H9 (cell line): ENCODE measurements at regions not wholly inside any gene's neighbourhood (a gene's known extent, or its start where the extent isn't known, plus 50 kb on each side); places are given as distances from the start of the nearest gene placed in this dataset.

Experiments used
- DNase-seq: peaks from one replicate; pipeline ENCODE4 v3.0.0-alpha.2; 2017
- H2AFZ ChIP-seq: one replicate; pipeline ENCODE4 v1.6.1; 2013; ENCODE audit warnings: mild to moderate bottlenecking, low read length, control low read depth, moderate library complexity
- H2AK5ac ChIP-seq: 2 replicates; pipeline ENCODE4 v1.6.1; 2013; ENCODE audit warnings: low read length, control low read depth, mixed read lengths; ENCODE audit not compliant: insufficient read length
- H2BK120ac ChIP-seq: one replicate; pipeline ENCODE4 v1.6.1; 2013; ENCODE audit warnings: low read depth, mild to moderate bottlenecking, low read length, control low read depth, inconsistent platforms; ENCODE audit not compliant: poor library complexity, severe bottlenecking
- H2BK12ac ChIP-seq: 2 replicates; pipeline ENCODE4 v1.6.1; 2013; ENCODE audit warnings: low read length, control low read depth, mixed read lengths, low read depth; ENCODE audit not compliant: insufficient read length
- H2BK15ac ChIP-seq: 2 replicates; pipeline ENCODE4 v1.6.1; 2013; ENCODE audit warnings: low read depth, low read length, control low read depth
- H2BK20ac ChIP-seq: one replicate; pipeline ENCODE4 v1.6.1; 2013; ENCODE audit warnings: low read depth, mild to moderate bottlenecking, low read length, control low read depth, inconsistent platforms; ENCODE audit not compliant: poor library complexity, severe bottlenecking
- H2BK5ac ChIP-seq: 2 replicates; pipeline ENCODE4 v1.6.1; 2013; ENCODE audit warnings: low read length, control low read depth, mixed read lengths; ENCODE audit not compliant: insufficient read length
- H3K14ac ChIP-seq: 2 replicates; pipeline ENCODE4 v1.6.1; 2013; ENCODE audit warnings: low read length, control low read depth; ENCODE audit not compliant: insufficient read depth
- H3K18ac ChIP-seq: 2 replicates; pipeline ENCODE4 v1.6.1; 2013; ENCODE audit warnings: low read depth, mild to moderate bottlenecking, mixed read lengths, low read length, control low read depth; ENCODE audit not compliant: insufficient read length
- H3K23ac ChIP-seq: 2 replicates; pipeline ENCODE4 v1.6.1; 2013; ENCODE audit warnings: low read length, control low read depth, mixed read lengths, low read depth; ENCODE audit not compliant: insufficient read length
- H3K23me2 ChIP-seq: 2 replicates; pipeline ENCODE4 v1.6.1; 2013; ENCODE audit warnings: low read depth, mild to moderate bottlenecking, mixed read lengths, low read length, control low read depth; ENCODE audit not compliant: insufficient read length, poor library complexity, severe bottlenecking
- H3K27ac ChIP-seq: 2 replicates; pipeline ENCODE4 v1.5.1; 2013; ENCODE audit warnings: low read length, control low read depth, mixed read lengths, low read depth; ENCODE audit not compliant: insufficient read length
- H3K27me3 ChIP-seq: 2 replicates; pipeline ENCODE4 v1.6.1; 2013; ENCODE audit warnings: low read length, control low read depth, inconsistent platforms; ENCODE audit not compliant: insufficient read depth
- H3K4ac ChIP-seq: 2 replicates; pipeline ENCODE4 v1.6.1; 2013; ENCODE audit warnings: low read depth, mild to moderate bottlenecking, control low read depth, inconsistent platforms, low read length, moderate library complexity
- H3K4me1 ChIP-seq: 2 replicates; pipeline ENCODE4 v1.6.1; 2013; ENCODE audit warnings: low read length, control low read depth, inconsistent platforms; ENCODE audit not compliant: insufficient read depth
- H3K4me2 ChIP-seq: 2 replicates; pipeline ENCODE4 v1.6.1; 2013; ENCODE audit warnings: low read length, control low read depth, mixed read lengths; ENCODE audit not compliant: insufficient read length, insufficient read depth
- H3K56ac ChIP-seq: 2 replicates; pipeline ENCODE4 v1.6.1; 2013; ENCODE audit warnings: low read depth, mild to moderate bottlenecking, mixed read lengths, low read length, control low read depth; ENCODE audit not compliant: insufficient read length
- H3K79me1 ChIP-seq: 2 replicates; pipeline ENCODE4 v1.6.1; 2013; ENCODE audit warnings: low read depth, mild to moderate bottlenecking, moderate library complexity, low read length, control low read depth, inconsistent platforms; ENCODE audit not compliant: insufficient read depth, poor library complexity, severe bottlenecking
- H3K79me2 ChIP-seq: 2 replicates; pipeline ENCODE4 v1.6.1; 2013; ENCODE audit warnings: low read length, control low read depth, inconsistent platforms; ENCODE audit not compliant: insufficient read depth
- H3K9ac ChIP-seq: 2 replicates; pipeline ENCODE4 v1.6.1; 2013; ENCODE audit warnings: low read length, control low read depth, mixed read lengths; ENCODE audit not compliant: insufficient read length; ENCODE audit errors: extremely low read depth
- H3K9me3 ChIP-seq: one replicate; pipeline ENCODE4 v1.6.1; 2013; ENCODE audit warnings: low read depth, low read length, inconsistent platforms; ENCODE audit not compliant: control insufficient read depth
- H3T11ph ChIP-seq: one replicate; pipeline ENCODE4 v1.6.1; 2013; ENCODE audit warnings: mild to moderate bottlenecking, low read length, control low read depth, inconsistent platforms
- H4K20me1 ChIP-seq: one replicate; pipeline ENCODE4 v1.6.1; 2013; ENCODE audit not compliant: control insufficient read depth, insufficient read length, insufficient read depth
- H4K5ac ChIP-seq: 2 replicates; pipeline ENCODE4 v1.6.1; 2013; ENCODE audit warnings: low read depth, mild to moderate bottlenecking, mixed read lengths, low read length, control low read depth; ENCODE audit not compliant: insufficient read length
- H4K8ac ChIP-seq: replicated peaks from 2 replicates; pipeline ENCODE4 v1.6.1; 2013; ENCODE audit warnings: low read length, control low read depth, mixed read lengths, low read depth; ENCODE audit not compliant: insufficient read length
- H4K91ac ChIP-seq: 2 replicates; pipeline ENCODE4 v1.6.1; 2013; ENCODE audit warnings: low read depth, mild to moderate bottlenecking, moderate library complexity, mixed read lengths, low read length, control low read depth; ENCODE audit not compliant: insufficient read length
- H3K27ac Mint-ChIP-seq, 3 experiments: 2 replicates in 2 of 3; 3 replicates in 1 of 3; pipeline ENCODE4 v1.8.0; 2020 to 2021; ENCODE audit warnings: mixed read lengths in 3 of 3, mild to moderate bottlenecking in 1 of 3, moderate library complexity in 1 of 3
- H3K27me3 Mint-ChIP-seq: 2 replicates; pipeline ENCODE4 v1.8.0; 2021; ENCODE audit warnings: low read depth, mild to moderate bottlenecking, moderate library complexity, mixed read lengths
- H3K36me3 Mint-ChIP-seq, 3 experiments: 2 replicates in 2 of 3; 3 replicates in 1 of 3; pipeline ENCODE4 v1.8.0; 2020 to 2021; ENCODE audit warnings: low read depth in 3 of 3, mixed read lengths in 3 of 3; ENCODE audit not compliant: insufficient read depth in 1 of 3
- H3K4me1 Mint-ChIP-seq, 2 experiments: 2 replicates each; pipeline ENCODE4 v1.8.0; 2020; ENCODE audit warnings: mixed read lengths in 2 of 2
- H3K4me3 Mint-ChIP-seq, 2 experiments: 2 replicates in 1 of 2; 3 replicates in 1 of 2; pipeline ENCODE4 v1.8.0; 2020 to 2021; ENCODE audit warnings: mild to moderate bottlenecking in 2 of 2, mixed read lengths in 2 of 2, moderate library complexity in 1 of 2
- H3K9me3 Mint-ChIP-seq, 2 experiments: 2 replicates in 1 of 2; 3 replicates in 1 of 2; pipeline ENCODE4 v1.8.0; 2020; ENCODE audit warnings: mild to moderate bottlenecking in 2 of 2, mixed read lengths in 2 of 2, moderate library complexity in 1 of 2
- CTCF ChIP-seq: fragments of 200-600 bp; sonication (generic); conservative IDR thresholded peaks from 3 replicates; pipeline ENCODE4 v1.8.0; 2021; ENCODE audit warnings: antibody characterized with exemption, mild to moderate bottlenecking
- WGBS: extraction: QIAGEN DNeasy Blood & Tissue Kit; methylation state at CpG from one replicate; pipeline ENCODE4 v1.1.7; 2013; ENCODE audit warnings: missing lambda C conversion rate, low lambda C conversion rate, mixed read lengths; ENCODE audit not compliant: insufficient read length; ENCODE audit errors: extremely low coverage; 5-methylcytosine and 5-hydroxymethylcytosine counted together

DNA sequence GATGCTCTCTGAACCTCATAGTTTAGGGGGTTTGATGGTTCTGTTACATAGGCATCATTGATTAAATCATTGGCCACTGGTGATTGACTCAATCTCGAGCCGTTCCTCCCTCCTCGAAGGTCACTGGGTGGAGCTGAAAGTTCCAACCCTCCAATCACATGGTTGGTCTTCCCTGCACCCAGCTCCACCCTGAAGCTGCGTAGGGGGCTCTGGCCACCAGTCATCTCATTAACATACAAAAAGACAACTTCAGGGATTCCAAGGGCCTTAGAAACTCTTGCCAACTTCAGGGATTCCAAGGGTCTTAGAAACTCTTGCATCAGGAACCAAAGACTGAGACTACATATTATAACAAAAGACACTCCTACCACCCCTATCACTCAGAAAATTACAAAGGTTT is 306.5 kb upstream of the TNRC6C start:
- H3K9me3 ChIP-seq, result no peaks in the 10 kb centered on the region
- H4K91ac ChIP-seq, result no peak overlapping the region
- no peak overlapping the region for H3K27ac ChIP-seq
- no peaks in the 10 kb centered on the region for H4K20me1 ChIP-seq
- H2BK5ac ChIP-seq, result no peak overlapping the region
- H3K18ac ChIP-seq, result no peak overlapping the region
- H3K4me3 Mint-ChIP-seq, result no peak overlapping the region
- no peak overlapping the region for H2BK12ac ChIP-seq
- peaks cover 3 to 25% (median 4%) of the 10 kb centered on the region in 3 experiments; a peak in 6 of 7 replicates for H3K36me3 Mint-ChIP-seq
- no peak overlapping the region for H2AK5ac ChIP-seq
- peaks cover 11% of the 10 kb centered on the region for H3K27me3 Mint-ChIP-seq
- peak; percentile 55 for DNase-seq
- no peak overlapping the region for H2BK15ac ChIP-seq
- H2AFZ ChIP-seq, result no peak overlapping the region
- no peaks in the 10 kb centered on the region for H3K79me2 ChIP-seq
- no peak overlapping the region for H3K14ac ChIP-seq
- peaks cover 28 to 29% of the 10 kb centered on the region in 2 experiments for H3K9me3 Mint-ChIP-seq
- H3K23me2 ChIP-seq, result no peaks in the 10 kb centered on the region
- no peak overlapping the region for H3K9ac ChIP-seq
- no CpG with 5 or more reads among the region's 4 CpGs for WGBS
- no peak overlapping the region for H2BK20ac ChIP-seq
- H3K27ac Mint-ChIP-seq, result 0 out of 7 replicates have a peak overlapping the region, but pooled peaks of 1 of the 3 experiments have one; percentile 9
- H3K4me1 Mint-ChIP-seq, result peaks cover 16 to 17% of the 10 kb centered on the region in 2 experiments
- no peak overlapping the region for H3K23ac ChIP-seq
- H3K27me3 ChIP-seq, result no peaks in the 10 kb centered on the region
- H4K8ac ChIP-seq, result no peak overlapping the region
- no peaks in the 10 kb centered on the region for H3K4me1 ChIP-seq
- no peak for TF ChIP-seq CTCF
- H3K56ac ChIP-seq, result no peak overlapping the region
- no peak overlapping the region for H4K5ac ChIP-seq
- no peak overlapping the region for H3T11ph ChIP-seq
- no peak overlapping the region for H2BK120ac ChIP-seq
- no peak overlapping the region for H3K4ac ChIP-seq
- H3K79me1 ChIP-seq, result no peaks in the 10 kb centered on the region
- H3K4me2 ChIP-seq, result no peak overlapping the region
